GM23338 (cell line): ENCODE measurements at regions not wholly inside any gene's neighbourhood (a gene's known extent, or its start where the extent isn't known, plus 50 kb on each side); places are given as distances from the start of the nearest gene placed in this dataset.

ENCODE experiments used
- ATAC-seq: fragments of 200-7000 bp; cut with Tn5 transposase; 3 replicates; pipeline ENCODE4 v1.9.1; 2020
- DNase-seq: peaks from one replicate; pipeline ENCODE4 v3.0.0-alpha.2; 2015; ENCODE audit warnings: low spot score
- H2AFZ ChIP-seq: fragments of 200-600 bp; sonication (generic); 2 replicates; pipeline ENCODE4 v1.8.0; 2016; ENCODE audit warnings: antibody characterized with exemption, mild to moderate bottlenecking, moderate library complexity
- H3F3A ChIP-seq: fragments of 200-600 bp; sonication (generic); replicated peaks from 2 replicates; pipeline ENCODE4 v1.8.0; 2017; ENCODE audit warnings: antibody characterized with exemption, mixed run types, low read depth
- H3K27ac ChIP-seq: fragments of 200-600 bp; sonication (generic); 2 replicates; pipeline ENCODE4 v1.6.1; 2016; ENCODE audit warnings: low read depth
- H3K27me3 ChIP-seq: fragments of 200-600 bp; sonication (generic); 2 replicates; pipeline ENCODE4 v1.8.0; 2016; ENCODE audit warnings: mild to moderate bottlenecking, mixed run types, moderate library complexity; ENCODE audit not compliant: insufficient read depth
- H3K36me3 ChIP-seq: fragments of 200-600 bp; sonication (generic); 2 replicates; pipeline ENCODE4 v1.8.0; 2016; ENCODE audit warnings: mild to moderate bottlenecking; ENCODE audit not compliant: insufficient read depth
- H3K4me1 ChIP-seq: fragments of 200-600 bp; sonication (generic); 2 replicates; pipeline ENCODE4 v1.8.0; 2016; ENCODE audit warnings: mild to moderate bottlenecking, moderate library complexity; ENCODE audit not compliant: insufficient read depth
- H3K4me2 ChIP-seq: fragments of 200-600 bp; sonication (generic); 2 replicates; pipeline ENCODE4 v1.7.1; 2017; ENCODE audit warnings: mixed run types
- H3K4me3 ChIP-seq: fragments of 200-600 bp; sonication (generic); 2 replicates; pipeline ENCODE4 v1.6.1; 2016; ENCODE audit warnings: mixed run types
- H3K79me2 ChIP-seq: fragments of 200-600 bp; sonication (generic); replicated peaks from 2 replicates; pipeline ENCODE4 v1.8.0; 2017; ENCODE audit warnings: mild to moderate bottlenecking; ENCODE audit not compliant: insufficient read depth
- H3K9me2 ChIP-seq: fragments of 200-600 bp; sonication (generic); 2 replicates; pipeline ENCODE4 v1.8.0; 2017; ENCODE audit not compliant: insufficient read depth
- H4K20me1 ChIP-seq: fragments of 200-600 bp; sonication (generic); replicated peaks from 2 replicates; pipeline ENCODE4 v1.8.0; 2017; ENCODE audit warnings: mild to moderate bottlenecking; ENCODE audit not compliant: insufficient read depth
- H3K27ac Mint-ChIP-seq: 2 replicates; pipeline ENCODE4 v1.8.0; 2020; ENCODE audit warnings: inconsistent platforms, mild to moderate bottlenecking, moderate library complexity, mixed read lengths
- H3K27me3 Mint-ChIP-seq: 3 replicates; pipeline ENCODE4 v1.8.0; 2022; ENCODE audit warnings: low read depth, mild to moderate bottlenecking, moderate library complexity, mixed read lengths, inconsistent platforms; ENCODE audit not compliant: insufficient read depth, poor library complexity
- H3K36me3 Mint-ChIP-seq: 3 replicates; pipeline ENCODE4 v1.8.0; 2021; ENCODE audit warnings: low read depth, mild to moderate bottlenecking, inconsistent platforms, moderate library complexity, mixed read lengths
- H3K4me1 Mint-ChIP-seq: 3 replicates; pipeline ENCODE4 v1.8.0; 2020; ENCODE audit warnings: mild to moderate bottlenecking, inconsistent platforms, mixed read lengths
- H3K4me3 Mint-ChIP-seq: 3 replicates; pipeline ENCODE4 v1.8.0; 2021; ENCODE audit warnings: moderate library complexity, mild to moderate bottlenecking, inconsistent platforms, mixed read lengths
- H3K9me3 Mint-ChIP-seq: 3 replicates; pipeline ENCODE4 v1.8.0; 2020; ENCODE audit warnings: moderate library complexity, mild to moderate bottlenecking, inconsistent platforms, mixed read lengths
- CREB1 ChIP-seq: fragments of 250-450 bp; sonication (Bioruptor Pico); IDR thresholded peaks from 2 replicates; pipeline ENCODE4 v1.5.0; 2020; ENCODE audit warnings: low read depth, mild to moderate bottlenecking, moderate library complexity
- EZH2 ChIP-seq: fragments of 200-600 bp; sonication (generic); IDR thresholded peaks from one replicate; pipeline ENCODE4 v1.8.0; 2017; ENCODE audit warnings: antibody characterized with exemption, mild to moderate bottlenecking, low read depth; ENCODE audit not compliant: unreplicated experiment
- EZH2phosphoT487 ChIP-seq: fragments of 200-600 bp; sonication (generic); IDR thresholded peaks from one replicate; pipeline ENCODE4 v1.8.1; 2018; ENCODE audit warnings: antibody characterized with exemption; ENCODE audit not compliant: unreplicated experiment
- JUNB ChIP-seq: IDR thresholded peaks from one replicate; pipeline ENCODE4 v1.6.1; 2016; ENCODE audit warnings: antibody characterized with exemption; ENCODE audit not compliant: unreplicated experiment
- NANOG ChIP-seq: IDR thresholded peaks from 2 replicates; pipeline ENCODE4 v1.6.1; 2016; ENCODE audit warnings: antibody characterized with exemption, borderline replicate concordance
- POLR2AphosphoS5 ChIP-seq: IDR thresholded peaks from 2 replicates; pipeline ENCODE4 v1.6.1; 2016; ENCODE audit warnings: antibody characterized with exemption, low read depth
- STAT1 ChIP-seq: IDR thresholded peaks from one replicate; pipeline ENCODE4 v1.6.1; 2016; ENCODE audit warnings: antibody characterized with exemption; ENCODE audit not compliant: unreplicated experiment
- ZNF114 ChIP-seq: fragments of 250-450 bp; sonication (Bioruptor Pico); IDR thresholded peaks from 2 replicates; pipeline ENCODE4 v1.5.0; 2020; ENCODE audit warnings: mild to moderate bottlenecking, moderate library complexity
- ZNF331 ChIP-seq: fragments of 250-450 bp; sonication (Bioruptor Pico); IDR thresholded peaks from 2 replicates; pipeline ENCODE4 v1.5.0; 2020; ENCODE audit warnings: low read depth, mild to moderate bottlenecking, moderate library complexity
- ZNF462 ChIP-seq: fragments of 250-450 bp; sonication (Bioruptor Pico); IDR thresholded peaks from 2 replicates; pipeline ENCODE4 v1.5.0; 2020; ENCODE audit warnings: mild to moderate bottlenecking, moderate library complexity
- TF ChIP-seq, protein P1 (sequence below): IDR thresholded peaks from one replicate; pipeline ENCODE4 v1.6.1; 2018; ENCODE audit warnings: antibody characterized with exemption; ENCODE audit not compliant: unreplicated experiment
- TF ChIP-seq, protein P2 (sequence below): IDR thresholded peaks from 2 replicates; pipeline ENCODE4 v1.6.1; 2016; ENCODE audit warnings: antibody characterized with exemption
- TF ChIP-seq, protein P3 (sequence below), 2 experiments: fragments of 200-600 bp in 1 of 2; sonication (generic) in 1 of 2; conservative IDR thresholded peaks; 2 replicates each; pipeline versions ENCODE4 v1.5.1 to v1.6.1; 2016 to 2017; ENCODE audit warnings: antibody characterized with exemption in 2 of 2, low read depth in 2 of 2, mild to moderate bottlenecking in 2 of 2, moderate library complexity in 1 of 2

- H3K4me3 Mint-ChIP-seq: no peak overlapping the region
- no peak overlapping the region for H3K27ac Mint-ChIP-seq
- Histone ChIP-seq H3K27ac (no peak overlapping the region), H3K36me3 (no peaks in the 10 kb centered on the region), H3F3A (no peaks in the 10 kb centered on the region), H3K4me2 (no peak overlapping the region), H3K79me2 (no peaks in the 10 kb centered on the region), H3K4me3 (no peak overlapping the region), H3K4me1 (no peaks in the 10 kb centered on the region), H3K9me2 (no peaks in the 10 kb centered on the region), H2AFZ (no peak overlapping the region), H3K27me3 (no peaks in the 10 kb centered on the region), H4K20me1 (no peaks in the 10 kb centered on the region)
- no peaks in the 10 kb centered on the region for H3K4me1 Mint-ChIP-seq
- TF ChIP-seq CREB1: no peak
- no peak for TF ChIP-seq ZNF462 (CRISPR knock-in tag)
- no peak for TF ChIP-seq ZNF114
- TF ChIP-seq EZH2phosphoT487: no peak
- TF ChIP-seq NANOG: no peak
- TF ChIP-seq, protein P1, sequence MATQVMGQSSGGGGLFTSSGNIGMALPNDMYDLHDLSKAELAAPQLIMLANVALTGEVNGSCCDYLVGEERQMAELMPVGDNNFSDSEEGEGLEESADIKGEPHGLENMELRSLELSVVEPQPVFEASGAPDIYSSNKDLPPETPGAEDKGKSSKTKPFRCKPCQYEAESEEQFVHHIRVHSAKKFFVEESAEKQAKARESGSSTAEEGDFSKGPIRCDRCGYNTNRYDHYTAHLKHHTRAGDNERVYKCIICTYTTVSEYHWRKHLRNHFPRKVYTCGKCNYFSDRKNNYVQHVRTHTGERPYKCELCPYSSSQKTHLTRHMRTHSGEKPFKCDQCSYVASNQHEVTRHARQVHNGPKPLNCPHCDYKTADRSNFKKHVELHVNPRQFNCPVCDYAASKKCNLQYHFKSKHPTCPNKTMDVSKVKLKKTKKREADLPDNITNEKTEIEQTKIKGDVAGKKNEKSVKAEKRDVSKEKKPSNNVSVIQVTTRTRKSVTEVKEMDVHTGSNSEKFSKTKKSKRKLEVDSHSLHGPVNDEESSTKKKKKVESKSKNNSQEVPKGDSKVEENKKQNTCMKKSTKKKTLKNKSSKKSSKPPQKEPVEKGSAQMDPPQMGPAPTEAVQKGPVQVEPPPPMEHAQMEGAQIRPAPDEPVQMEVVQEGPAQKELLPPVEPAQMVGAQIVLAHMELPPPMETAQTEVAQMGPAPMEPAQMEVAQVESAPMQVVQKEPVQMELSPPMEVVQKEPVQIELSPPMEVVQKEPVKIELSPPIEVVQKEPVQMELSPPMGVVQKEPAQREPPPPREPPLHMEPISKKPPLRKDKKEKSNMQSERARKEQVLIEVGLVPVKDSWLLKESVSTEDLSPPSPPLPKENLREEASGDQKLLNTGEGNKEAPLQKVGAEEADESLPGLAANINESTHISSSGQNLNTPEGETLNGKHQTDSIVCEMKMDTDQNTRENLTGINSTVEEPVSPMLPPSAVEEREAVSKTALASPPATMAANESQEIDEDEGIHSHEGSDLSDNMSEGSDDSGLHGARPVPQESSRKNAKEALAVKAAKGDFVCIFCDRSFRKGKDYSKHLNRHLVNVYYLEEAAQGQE: no peak
- TF ChIP-seq ZNF331: no peak
- TF ChIP-seq, protein P2, sequence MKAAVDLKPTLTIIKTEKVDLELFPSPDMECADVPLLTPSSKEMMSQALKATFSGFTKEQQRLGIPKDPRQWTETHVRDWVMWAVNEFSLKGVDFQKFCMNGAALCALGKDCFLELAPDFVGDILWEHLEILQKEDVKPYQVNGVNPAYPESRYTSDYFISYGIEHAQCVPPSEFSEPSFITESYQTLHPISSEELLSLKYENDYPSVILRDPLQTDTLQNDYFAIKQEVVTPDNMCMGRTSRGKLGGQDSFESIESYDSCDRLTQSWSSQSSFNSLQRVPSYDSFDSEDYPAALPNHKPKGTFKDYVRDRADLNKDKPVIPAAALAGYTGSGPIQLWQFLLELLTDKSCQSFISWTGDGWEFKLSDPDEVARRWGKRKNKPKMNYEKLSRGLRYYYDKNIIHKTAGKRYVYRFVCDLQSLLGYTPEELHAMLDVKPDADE: no peak
- no peak for TF ChIP-seq STAT1
- no peak for TF ChIP-seq POLR2AphosphoS5
- TF ChIP-seq EZH2: no peak
- TF ChIP-seq, protein P3, sequence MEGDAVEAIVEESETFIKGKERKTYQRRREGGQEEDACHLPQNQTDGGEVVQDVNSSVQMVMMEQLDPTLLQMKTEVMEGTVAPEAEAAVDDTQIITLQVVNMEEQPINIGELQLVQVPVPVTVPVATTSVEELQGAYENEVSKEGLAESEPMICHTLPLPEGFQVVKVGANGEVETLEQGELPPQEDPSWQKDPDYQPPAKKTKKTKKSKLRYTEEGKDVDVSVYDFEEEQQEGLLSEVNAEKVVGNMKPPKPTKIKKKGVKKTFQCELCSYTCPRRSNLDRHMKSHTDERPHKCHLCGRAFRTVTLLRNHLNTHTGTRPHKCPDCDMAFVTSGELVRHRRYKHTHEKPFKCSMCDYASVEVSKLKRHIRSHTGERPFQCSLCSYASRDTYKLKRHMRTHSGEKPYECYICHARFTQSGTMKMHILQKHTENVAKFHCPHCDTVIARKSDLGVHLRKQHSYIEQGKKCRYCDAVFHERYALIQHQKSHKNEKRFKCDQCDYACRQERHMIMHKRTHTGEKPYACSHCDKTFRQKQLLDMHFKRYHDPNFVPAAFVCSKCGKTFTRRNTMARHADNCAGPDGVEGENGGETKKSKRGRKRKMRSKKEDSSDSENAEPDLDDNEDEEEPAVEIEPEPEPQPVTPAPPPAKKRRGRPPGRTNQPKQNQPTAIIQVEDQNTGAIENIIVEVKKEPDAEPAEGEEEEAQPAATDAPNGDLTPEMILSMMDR (conservative IDR thresholded peaks at IDR 0.05; ENCODE audit: low read depth in 2 of 2): no peak
- no peak for TF ChIP-seq JUNB
- no peaks in the 10 kb centered on the region for H3K27me3 Mint-ChIP-seq
- no peaks in the 10 kb centered on the region for H3K9me3 Mint-ChIP-seq
- H3K36me3 Mint-ChIP-seq: peaks cover 2% of the 10 kb centered on the region; the same call in 2 of the 3 replicates
- ATAC-seq: no peak
- DNase-seq: no peak
Measured at GRCh38 chr2:77604953-77605929, 83.1 kb upstream of the LRRTM4 start.
